ENCODE measurements at regions not wholly inside any gene's neighbourhood (a gene's known extent, or its start where the extent isn't known, plus 50 kb on each side); places are given as distances from the start of the nearest gene placed in this dataset.

DNA sequence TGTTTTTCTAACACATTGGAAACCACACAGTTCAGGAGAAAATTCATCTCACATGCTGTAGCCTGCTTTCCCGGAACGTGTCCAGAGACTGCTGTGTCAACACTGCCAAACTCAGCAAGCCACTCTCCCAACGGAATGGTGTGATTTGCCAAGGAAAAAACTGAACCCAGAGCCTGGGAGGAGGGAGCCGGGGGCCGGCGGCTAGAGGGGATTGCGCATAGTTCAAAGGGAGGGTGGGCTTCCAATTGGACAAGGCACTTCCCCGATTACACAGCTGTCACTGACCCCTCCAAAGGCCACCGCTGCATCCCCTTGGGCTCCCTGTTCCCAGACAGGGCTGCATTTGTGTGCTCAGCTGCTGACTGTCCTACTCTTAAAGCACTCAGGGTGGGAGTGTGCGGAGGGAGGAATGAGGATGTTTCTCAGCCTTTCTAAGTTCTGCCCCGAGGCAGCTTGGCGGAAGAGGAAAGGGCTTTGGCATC is 256.2 kb downstream of the ZNF621 start:
- POLR2A ChIA-PET = no interaction called here
- CTCF ChIA-PET = no interaction called here
- DNase-seq (ENCODE audit: extremely low spot score) = no peak
- TF ChIP-seq, protein P1, sequence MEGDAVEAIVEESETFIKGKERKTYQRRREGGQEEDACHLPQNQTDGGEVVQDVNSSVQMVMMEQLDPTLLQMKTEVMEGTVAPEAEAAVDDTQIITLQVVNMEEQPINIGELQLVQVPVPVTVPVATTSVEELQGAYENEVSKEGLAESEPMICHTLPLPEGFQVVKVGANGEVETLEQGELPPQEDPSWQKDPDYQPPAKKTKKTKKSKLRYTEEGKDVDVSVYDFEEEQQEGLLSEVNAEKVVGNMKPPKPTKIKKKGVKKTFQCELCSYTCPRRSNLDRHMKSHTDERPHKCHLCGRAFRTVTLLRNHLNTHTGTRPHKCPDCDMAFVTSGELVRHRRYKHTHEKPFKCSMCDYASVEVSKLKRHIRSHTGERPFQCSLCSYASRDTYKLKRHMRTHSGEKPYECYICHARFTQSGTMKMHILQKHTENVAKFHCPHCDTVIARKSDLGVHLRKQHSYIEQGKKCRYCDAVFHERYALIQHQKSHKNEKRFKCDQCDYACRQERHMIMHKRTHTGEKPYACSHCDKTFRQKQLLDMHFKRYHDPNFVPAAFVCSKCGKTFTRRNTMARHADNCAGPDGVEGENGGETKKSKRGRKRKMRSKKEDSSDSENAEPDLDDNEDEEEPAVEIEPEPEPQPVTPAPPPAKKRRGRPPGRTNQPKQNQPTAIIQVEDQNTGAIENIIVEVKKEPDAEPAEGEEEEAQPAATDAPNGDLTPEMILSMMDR (IDR thresholded peaks at IDR 0.05; ENCODE audit: control extremely low read depth, extremely low read depth, low read depth, missing control alignments) = no peak

DNA sequence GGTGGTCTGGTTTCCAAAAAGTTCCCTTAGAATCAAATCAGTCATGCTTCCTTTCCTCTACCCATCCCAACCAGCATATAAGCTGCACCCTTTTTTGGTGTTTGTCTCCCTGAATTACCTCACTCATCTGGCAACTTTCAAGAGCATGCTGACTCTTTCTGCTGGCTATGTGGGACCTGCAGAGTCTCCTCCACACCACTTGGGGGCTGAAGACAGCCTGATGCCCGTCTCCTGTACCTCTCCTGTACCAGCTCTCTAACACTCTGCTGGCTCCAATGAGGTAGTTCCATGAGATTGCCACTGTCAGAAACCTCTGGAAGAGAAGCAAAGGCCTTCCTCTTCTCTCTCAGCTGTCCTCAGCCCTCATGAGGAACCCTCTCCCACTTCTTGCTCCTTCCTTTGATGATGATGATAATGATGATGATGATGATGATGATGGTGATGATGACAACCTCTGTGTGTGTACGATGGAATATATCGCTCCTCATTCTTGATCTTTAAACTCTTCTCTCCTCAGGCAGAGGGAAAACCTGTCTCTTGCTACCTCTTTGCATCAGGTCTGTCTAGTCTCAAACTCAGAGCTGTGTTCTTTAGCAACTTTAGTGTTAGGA is 257.5 kb downstream of the ZNF621 start:
- ChIA-PET POLR2A (no interaction called here), CTCF (interaction anchor here (1.0 to 1.5 kb wide), 2 partner anchors 10 to 18 kb away, joined by 3 to 5 read pairs; no protein-coding TSS in a partner anchor)
- TF ChIP-seq, protein P1 (IDR thresholded peaks at IDR 0.05; ENCODE audit: control extremely low read depth, extremely low read depth, low read depth, missing control alignments) = no peak
- no peak for DNase-seq (ENCODE audit: extremely low spot score)

DNA sequence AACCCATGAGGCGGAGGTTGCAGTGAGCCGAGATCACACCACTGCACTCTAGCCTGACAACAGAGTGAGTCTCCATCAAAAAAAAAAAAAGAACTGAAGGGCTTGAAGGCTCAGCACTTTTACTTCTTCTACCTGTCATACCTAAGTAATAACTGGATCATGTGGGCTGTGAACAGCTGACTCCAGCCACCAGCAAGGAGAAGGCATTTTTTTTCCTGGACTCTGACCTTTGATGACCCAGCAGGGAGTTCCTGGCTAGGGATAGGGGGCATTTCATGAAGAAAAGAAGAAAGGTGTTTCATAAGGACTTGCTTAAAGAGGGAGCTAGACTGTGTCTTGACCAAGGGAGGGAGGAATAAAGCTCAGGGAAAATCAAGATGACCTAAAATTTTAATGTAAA is 266.0 kb downstream of the ZNF621 start:
- no peak for DNase-seq (ENCODE audit: extremely low spot score)
- CTCF ChIA-PET = no interaction called here
- POLR2A ChIA-PET = no interaction called here
- TF ChIP-seq, protein P1 (IDR thresholded peaks at IDR 0.05; ENCODE audit: control extremely low read depth, extremely low read depth, low read depth, missing control alignments) = no peak

DNA sequence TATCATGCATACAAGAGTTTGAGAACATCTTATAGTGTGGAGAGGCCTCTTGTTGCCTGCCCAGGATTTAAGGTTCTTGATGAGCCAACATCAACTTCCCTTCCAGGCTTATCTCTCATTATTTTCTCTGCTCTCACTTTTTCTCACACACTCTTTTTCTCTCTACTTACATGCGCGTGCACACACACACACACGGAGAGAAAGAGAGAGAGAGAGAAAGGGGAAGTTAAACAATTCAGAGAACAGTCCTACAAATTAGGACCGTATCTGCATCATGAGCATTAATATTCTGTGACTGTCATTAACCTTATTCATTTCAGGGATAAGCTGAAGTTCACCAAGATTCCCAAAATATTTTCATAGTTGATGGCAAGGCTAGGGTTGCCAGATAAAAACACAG is 269.0 kb downstream of the ZNF621 start:
- no peak for DNase-seq (ENCODE audit: extremely low spot score)
- TF ChIP-seq, protein P1 (IDR thresholded peaks at IDR 0.05; ENCODE audit: control extremely low read depth, extremely low read depth, low read depth, missing control alignments) = no peak
- ChIA-PET POLR2A (interaction anchor here (0.7 kb wide), 1 partner anchor 1081 kb away, joined by 3 read pairs; no protein-coding TSS in a partner anchor), CTCF (no interaction called here)

DNA sequence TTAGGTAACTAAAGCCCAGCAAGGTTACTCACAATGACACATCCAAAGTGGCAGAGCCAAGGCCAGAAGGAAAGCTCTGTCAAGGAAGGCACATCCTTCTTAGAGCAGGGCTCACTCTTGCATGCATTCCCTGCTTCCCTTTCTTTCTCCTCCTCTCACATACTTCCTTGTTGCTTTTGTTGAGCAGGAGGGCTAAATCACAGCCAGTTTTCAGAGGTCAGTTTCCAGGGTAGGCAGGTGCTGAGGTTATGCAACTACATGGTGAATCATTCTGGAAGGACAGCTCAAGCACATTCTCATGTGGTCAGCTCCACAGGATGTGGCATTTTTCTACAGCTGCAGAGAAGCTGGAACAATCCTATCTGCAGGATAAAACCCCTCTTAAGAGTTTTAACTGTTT is 275.6 kb downstream of the ZNF621 start:
- TF ChIP-seq, protein P1 (IDR thresholded peaks at IDR 0.05; ENCODE audit: control extremely low read depth, extremely low read depth, low read depth, missing control alignments) = no peak
- ChIA-PET POLR2A (no interaction called here), CTCF (interaction anchor here (1.5 kb wide), 1 partner anchor 17 kb away, joined by 3 read pairs; no protein-coding TSS in a partner anchor)
- DNase-seq (ENCODE audit: extremely low spot score) = no peak

DNA sequence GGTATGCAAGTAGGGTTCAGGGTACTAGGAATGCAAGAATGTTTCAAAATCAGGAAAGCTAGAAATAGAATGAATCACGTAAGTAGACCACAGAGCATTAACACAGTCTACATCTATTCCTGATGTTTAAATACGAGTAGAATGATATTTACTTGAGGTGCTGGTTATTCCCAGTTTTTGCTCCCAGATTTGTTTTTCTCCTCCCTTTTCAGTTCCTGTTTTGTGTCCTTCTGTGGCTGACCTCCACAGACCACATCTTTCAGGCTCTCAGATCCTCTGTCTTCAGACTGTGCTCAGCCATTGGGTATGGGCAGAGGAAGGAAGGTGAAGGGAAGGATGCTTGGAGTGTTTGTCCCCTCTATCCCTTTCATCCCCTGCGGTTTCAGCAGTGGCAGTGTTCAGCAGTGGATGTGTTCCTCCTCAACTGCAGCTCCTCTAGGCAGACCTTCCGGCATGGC is 276.6 kb downstream of the ZNF621 start:
- TF ChIP-seq, protein P1 (IDR thresholded peaks at IDR 0.05; ENCODE audit: control extremely low read depth, extremely low read depth, low read depth, missing control alignments) = no peak
- ChIA-PET POLR2A (no interaction called here), CTCF (no interaction called here)
- DNase-seq (ENCODE audit: extremely low spot score) = no peak

Measured in GM10248 (cell line).